Stimulated activated CD8-positive, alpha-beta memory T cell treated with anti-CD3 and anti-CD28 coated beads, Interleukin-12 subunit alpha, Interleukin-12 subunit beta, amount 100 ng/mL, for 4 hours (primary cell): ENCODE measurements at regions not wholly inside any gene's neighbourhood (a gene's known extent, or its start where the extent isn't known, plus 50 kb on each side); places are given as distances from the start of the nearest gene placed in this dataset.
"Not testable (repeated sequence)": the region's sequence is repeated elsewhere in the genome, so short reads cannot be mapped to it uniquely, and the experiment has no call there.

Source experiments
- DNase-seq: peaks from one replicate; pipeline ENCODE4 v3.0.0-alpha.2; 2020; ENCODE audit warnings: low read depth

GRCh38 chr9:99479929-99480328 is 257.8 kb downstream of the SEC61B start:
- no peak for DNase-seq

DNA sequence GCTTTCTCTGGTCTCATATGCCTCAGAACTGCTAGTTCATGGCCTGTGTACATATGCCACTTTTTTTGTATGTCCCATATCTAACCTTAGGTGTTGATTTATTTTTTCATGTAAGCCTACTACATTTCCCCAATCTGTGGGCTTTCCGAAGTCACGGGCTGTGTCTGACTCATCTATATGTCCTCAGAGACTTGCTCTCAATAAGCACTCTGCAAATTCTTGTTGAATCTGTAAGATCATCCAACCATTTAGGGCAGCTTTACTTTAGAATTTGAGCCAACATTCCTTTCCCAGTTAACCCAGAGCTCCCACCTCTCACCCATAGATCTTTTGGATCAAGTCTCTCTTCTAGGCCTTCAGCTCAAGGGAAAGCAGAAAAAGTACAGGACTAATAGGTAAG is 263.4 kb downstream of the SEC61B start:
- DNase-seq = no peak

- no peak for DNase-seq
Measured at GRCh38 chr9:99486684-99487083, 264.6 kb downstream of the SEC61B start.

DNA sequence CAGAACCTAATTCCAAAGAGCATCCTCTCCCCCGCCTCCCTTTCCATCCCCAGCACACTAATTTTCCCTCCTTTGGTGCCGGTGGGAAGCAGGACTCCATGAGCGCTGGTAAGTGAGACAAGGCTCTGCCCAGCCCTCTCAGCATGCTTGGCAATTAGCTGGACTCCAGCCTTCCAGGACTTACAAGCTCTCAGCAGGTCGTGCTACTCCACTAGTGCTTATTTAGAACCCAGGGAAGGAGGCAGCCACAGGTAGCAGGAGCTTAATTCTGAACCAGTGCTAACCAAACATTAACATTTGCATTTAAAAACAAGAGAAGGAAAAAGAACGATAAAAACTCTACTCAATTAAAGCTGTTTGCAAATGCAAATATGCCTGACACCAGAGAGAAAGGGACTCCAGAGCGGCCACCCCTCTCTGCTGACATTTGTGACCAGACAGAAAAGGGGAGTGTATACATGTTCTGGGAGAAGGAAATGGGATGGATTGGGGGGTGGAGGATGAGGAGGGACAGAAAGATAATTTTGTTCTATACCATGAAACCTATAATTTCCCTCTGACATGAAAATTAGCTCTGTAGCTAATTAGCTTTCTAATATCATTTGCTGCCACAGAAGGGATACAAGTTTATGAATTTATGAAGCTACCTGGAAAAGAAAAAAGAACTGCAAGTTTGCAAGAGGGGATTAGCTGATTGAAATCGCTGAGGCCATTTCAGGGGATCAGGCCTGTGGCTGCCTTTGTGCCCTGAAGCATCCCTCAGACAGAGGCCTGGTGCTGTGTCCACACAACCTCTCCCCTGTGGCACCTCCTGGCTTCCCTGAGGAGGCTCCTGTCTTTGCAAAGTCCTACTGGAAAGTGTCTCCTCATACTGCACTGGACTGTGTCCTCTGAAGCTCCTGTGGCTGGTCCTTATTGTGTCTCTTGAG is 266.3 kb downstream of the SEC61B start:
- DNase-seq = no peak

- DNase-seq = no peak
Measured at GRCh38 chr9:99489060-99489413, 267.0 kb downstream of the SEC61B start.

DNA sequence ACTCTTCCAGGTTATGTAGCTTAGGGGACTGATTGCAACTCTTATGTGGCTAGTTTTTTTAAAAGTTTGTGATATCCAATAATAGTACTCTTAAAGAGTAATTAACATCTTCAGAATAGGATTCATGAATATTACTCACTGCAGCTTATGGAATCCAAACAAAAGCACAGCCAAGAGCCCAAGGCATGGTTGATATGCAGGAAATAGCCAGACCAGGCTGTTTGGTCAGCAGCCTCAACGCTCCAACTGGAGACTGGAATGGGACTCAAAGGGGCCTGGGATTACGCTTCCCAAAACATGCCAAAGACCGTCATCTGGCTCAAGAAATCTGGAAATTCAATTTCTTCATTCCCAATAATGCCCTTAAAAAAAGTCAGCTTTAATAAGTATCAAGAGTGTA is 268.6 kb downstream of the SEC61B start:
- no peak for DNase-seq

- no peak for DNase-seq
Measured at GRCh38 chr9:99491408-99492158, 269.5 kb downstream of the SEC61B start.

- DNase-seq = no peak
Measured at GRCh38 chr9:99497641-99498040, 275.6 kb downstream of the SEC61B start.

DNA sequence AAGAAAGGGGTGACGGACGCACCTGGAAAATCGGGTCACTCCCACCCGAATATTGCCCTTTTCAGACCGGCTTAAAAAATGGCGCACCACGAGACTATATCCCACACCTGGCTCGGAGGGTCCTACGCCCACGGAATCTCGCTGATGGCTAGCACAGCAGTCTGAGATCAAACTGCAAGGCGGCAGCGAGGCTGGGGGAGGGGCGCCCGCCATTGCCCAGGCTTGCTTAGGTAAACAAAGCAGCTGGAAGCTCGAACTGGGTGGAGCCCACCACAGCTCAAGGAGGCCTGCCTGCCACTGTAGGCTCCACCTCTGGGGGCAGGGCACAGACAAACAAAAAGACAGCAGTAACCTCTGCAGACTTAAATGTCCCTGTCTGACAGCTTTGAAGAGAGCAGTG is 276.9 kb downstream of the SEC61B start:
- not testable (repeated sequence) for DNase-seq

GRCh38 chr9:99505936-99506335 is 283.9 kb downstream of the SEC61B start:
- no peak for DNase-seq

DNA sequence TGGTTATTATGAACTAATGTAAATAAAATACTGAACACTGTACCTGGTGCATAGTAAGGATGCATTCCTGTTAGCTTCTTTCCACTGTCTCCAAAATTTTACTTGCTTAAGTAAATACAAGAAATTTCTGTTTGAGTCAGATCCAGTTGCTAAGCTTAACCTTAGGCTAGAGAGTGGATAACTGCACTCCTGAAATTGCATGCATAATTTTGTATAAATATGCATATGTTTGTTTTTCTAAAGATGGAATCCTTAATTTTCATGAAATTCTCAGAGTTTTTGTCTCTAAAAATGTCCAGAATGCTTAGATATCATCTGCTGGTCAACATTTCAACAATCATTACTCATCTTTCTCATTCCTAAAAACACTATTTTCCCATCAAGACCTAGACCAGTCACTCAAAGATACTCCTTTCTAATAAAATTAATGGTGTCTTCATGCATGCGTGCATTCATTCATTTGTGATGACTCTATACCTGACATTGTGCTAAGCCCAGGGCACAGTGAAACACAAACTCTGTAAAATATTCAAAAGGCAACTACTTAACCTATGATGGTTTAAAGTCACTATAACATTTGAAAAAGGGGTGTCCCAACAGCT is 284.8 kb downstream of the SEC61B start:
- DNase-seq = no peak

DNA sequence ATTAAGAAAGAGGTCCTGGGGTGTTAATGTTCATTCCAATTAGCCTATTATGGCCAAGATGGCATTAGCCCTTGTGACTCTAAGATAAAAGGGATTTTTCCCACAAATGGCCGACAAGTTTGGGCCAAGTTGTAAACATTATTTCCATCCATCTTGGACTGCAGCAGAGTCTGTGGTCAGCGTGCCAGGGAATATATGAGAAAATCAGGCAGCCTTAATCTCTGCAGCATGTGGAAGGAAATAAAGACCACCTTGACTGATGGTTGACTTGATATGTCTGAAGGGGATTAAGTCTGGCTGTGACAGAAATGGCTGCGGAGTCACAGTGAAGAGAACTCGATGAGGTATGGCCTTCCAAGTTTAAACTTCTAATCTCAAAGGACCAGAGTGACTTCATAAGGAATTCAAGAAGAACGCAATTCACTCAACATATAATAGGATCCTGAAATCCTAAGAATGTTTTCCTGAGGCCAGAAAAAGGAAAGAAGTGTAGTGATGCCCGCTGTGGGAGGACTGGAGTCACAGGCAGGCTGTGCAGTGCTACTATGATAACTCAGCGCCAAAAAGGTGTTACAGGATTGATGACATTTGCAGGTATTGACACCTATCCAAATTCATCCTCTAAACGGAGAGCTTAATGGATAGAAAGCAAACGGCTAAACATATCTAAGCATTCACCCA is 287.1 kb downstream of the SEC61B start:
- no peak for DNase-seq

GRCh38 chr9:99509900-99510535 is 287.9 kb downstream of the SEC61B start:
- no peak for DNase-seq

GRCh38 chr9:99511723-99512122 is 289.6 kb downstream of the SEC61B start:
- no peak for DNase-seq

DNA sequence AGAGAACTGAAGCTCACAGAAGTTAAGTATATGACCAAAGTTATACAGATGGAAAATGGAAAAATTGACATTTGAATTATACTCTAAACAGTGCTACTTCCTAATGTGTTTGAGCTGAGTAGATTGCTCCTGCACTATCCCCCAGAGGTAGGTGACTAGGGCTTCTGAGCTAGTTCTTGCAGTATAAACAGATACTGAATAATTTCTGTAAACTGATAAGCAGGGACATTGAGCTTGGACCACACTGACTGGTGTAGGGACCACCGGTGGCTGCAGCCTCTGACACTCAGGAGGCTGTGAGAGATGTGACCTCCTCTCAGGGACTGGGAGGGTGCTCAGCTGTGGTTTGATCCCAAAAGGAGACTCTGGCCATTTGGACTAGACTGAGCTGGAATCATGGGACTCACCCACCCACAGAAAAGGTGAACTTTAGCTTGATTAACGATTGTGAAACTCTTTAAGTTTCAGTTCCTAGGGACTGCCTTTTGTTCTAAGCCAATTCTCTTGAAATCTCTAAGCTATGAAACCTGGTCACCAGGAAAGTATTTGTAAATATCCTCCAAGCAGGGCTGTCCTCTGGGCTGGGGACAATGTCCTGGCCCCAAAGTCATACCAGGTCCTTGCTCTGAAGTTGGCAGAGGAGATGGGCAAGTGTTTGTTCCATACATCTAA is 291.5 kb downstream of the SEC61B start:
- no peak for DNase-seq

GRCh38 chr9:99515093-99515492 is 293.0 kb downstream of the SEC61B start:
- DNase-seq = no peak

DNA sequence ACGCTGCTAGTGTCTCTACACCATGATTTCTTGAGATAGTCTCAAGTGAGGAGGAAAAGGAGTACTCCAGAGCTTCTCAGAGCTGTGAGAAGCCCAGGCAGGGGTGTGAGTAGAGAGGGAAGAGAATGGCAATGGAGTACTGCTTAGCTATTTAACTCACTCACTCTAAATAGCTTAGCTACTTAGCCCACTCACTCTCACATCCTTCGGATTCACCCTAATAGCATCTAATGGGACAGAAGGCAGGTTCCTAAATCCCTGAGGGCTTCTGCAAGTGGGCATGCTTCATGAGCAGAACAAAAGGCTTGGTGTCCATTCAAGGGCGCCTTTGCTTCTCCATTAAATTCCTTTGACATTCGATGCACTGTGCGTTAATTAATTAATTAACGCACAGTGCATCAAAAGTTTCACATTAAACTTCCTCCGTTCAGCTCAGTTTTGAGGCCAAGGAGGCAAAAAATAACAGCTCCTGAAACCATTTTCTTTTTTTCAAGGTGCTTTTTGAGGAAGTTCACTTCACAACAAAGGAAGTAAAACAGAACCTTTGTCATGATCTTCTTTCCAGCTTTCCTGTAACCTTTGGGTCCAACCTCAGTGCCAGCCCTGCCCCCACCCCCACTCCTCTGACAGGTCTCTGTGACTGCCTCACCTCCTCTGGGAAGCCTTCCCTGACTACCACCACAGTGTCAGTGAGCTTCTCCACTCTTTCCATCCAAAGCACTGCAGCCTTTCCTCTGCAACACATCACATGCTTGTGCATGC is 294.0 kb downstream of the SEC61B start:
- DNase-seq = no peak

DNA sequence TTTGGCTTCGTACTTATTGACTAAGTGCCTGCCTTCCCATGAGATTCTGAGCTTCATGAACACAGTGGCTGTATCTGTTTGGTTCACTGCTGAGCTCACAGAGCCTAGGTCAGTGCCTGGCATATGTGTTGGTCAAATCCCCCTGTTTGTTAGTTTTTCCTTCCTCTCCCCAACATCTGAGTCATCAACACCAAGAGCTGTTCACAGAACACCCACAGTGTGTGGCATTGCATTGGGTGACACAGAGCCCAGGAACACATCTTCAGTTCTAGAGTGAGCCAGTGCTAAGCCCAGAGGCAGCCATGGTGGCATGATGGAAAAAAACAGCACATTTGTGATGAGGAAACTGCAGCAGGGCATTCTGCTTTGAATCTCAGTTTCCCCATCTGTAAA is 294.6 kb downstream of the SEC61B start:
- DNase-seq = no peak

DNA sequence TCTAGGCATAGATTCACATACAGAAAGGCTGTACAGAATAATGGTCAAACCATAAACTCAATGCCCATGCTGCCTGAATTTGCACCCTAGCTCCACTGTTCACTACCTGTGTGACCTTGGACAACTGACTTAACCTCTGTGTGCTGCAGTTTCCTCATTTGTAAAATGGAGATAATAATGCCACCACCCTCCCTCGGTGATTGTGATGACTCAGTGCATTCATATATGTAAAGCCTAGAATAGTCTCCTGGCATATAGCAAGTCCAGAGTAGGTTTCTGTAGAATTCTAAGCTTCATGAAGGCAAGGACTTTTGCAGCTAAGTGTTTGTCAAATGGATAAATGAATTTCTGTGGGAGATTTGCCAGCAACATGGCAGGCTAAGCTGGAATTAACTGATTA is 297.8 kb upstream of the NR4A3 start:
- no peak for DNase-seq

DNA sequence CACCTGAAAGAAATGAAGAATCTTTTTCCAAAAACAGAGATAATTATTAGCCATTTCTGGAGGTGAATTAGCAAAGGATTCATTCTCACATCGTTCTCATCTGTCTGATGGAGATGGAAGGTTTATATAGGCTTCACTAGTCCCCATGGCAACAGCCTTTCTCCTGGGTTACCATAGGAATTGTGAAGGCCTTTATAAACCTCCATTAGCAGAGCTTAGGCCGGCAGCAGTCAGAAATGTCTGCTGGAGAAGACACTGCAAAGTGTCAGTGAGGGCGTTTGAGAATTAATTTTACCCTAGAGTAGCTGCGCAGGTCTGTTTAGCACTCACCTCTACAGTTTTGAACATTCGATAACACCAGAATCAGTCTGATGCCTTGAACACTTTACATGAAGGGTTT is 290.4 kb upstream of the NR4A3 start:
- no peak for DNase-seq

DNA sequence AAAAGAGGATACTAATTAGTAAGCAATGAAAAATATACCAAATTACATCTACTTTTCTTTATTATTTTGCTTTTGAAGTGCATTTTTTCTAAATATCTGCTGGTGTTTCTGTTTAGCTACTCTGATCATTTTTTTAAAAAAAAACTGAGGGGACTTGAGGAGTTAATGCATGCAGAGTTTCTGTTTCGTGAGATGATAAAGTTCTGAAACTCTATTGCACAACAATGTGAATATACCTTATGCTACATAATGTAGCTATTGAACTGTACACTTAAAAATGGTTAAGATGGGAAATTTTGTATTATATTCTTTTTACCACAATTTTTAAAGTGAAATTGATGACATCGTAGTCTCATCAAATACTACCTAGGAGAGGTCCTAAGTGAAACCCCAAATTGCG is 288.3 kb upstream of the NR4A3 start:
- DNase-seq = no peak
